ENCODE measurements at regions not wholly inside any gene's neighbourhood (a gene's known extent, or its start where the extent isn't known, plus 50 kb on each side); places are given as distances from the start of the nearest gene placed in this dataset.

DNA sequence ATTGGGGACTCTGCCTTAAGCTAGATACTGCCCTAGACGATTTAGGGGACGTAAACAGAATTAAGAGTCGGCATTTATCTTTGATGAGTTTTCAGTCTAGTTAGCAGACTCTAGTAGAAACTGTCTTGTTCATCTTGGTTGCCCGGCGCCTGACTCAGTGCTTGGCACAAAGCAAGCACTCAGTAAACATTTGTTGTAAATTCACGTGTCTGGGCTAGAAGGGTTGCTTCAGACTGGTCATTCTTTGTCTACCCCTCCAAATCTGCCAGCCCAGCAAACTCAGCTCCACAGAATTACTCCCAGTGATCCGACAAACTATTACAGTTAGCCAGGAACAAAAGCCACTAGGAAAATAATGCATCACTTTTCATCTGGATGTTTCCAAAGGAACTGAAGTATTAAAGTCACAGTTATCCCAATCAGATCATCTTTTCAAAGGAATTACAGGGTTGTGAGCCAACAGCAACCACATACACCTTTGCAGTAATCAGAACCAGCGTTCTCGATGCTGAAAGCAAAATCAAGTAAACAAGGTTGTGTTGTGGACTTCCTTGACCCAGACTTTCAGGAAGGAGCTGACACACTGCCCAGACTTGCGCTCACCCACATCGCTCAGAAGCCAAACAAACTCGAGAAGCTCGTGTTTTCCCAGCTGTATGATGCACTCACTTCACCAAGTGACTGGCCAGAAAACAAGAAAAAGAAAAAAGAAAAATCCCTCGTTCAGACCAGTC, 66.5 kb upstream of the GADD45A start:
- DNase-seq, result no peak

DNA sequence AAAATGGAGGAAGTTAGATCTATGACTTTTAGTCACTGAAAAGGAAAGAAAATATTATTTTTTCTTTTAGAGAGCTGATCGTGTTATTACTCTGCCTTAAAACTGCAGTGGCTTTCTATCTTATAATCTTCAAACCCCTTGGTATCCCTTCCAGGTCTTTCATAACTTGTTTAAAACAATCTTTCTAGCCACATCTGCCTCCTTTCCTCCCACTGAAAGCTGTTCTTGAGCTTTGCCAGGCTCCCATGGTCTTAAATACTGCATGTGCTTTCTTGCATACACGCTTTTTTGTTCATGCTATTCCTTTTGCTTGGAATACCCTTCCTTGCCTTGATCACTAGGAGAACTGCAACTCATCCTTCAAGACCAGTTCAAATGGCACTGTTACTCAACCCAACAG, 65.9 kb upstream of the GADD45A start:
- DNase-seq, result no peak

DNA sequence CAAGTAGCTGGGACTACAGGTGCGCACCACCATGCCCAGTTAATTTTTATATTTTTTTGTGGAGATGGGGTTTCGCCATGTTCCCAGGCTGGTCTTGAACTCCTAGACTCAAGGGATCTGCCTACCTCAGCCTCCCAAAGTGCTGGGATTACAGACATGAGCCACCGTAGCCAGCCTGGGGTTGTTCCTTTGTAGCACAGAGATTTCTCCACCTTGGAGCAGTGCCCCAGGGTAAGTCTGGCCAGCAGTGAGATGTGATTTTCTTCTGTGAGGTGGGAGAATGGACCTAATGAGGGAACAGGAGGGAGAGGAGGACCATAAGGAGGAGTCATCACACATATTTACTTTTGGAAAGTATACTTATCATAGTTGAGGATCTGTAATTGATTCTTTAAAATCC, 61.1 kb upstream of the GADD45A start:
- DNase-seq, result no peak

DNA sequence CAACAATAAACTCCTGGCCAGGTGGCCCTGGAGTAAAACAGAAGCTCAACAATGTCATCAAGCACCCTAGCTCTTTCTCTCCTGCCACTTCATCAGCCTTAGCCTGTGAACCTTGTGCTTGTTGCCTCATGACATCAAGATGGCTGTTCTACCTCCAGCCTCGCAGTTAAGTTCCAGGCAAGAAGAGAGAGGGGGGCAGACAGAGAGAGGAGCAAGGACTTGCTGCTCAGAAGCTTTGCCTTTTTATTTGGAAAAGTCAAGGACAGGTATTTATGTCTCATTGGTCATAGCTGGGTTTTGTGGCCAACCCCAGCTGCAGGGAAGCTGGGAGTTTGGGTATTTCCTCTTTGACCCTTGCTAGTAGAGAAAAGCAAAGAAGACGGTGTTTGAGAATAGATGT, 60.3 kb upstream of the GADD45A start:
- no peak for DNase-seq

DNA sequence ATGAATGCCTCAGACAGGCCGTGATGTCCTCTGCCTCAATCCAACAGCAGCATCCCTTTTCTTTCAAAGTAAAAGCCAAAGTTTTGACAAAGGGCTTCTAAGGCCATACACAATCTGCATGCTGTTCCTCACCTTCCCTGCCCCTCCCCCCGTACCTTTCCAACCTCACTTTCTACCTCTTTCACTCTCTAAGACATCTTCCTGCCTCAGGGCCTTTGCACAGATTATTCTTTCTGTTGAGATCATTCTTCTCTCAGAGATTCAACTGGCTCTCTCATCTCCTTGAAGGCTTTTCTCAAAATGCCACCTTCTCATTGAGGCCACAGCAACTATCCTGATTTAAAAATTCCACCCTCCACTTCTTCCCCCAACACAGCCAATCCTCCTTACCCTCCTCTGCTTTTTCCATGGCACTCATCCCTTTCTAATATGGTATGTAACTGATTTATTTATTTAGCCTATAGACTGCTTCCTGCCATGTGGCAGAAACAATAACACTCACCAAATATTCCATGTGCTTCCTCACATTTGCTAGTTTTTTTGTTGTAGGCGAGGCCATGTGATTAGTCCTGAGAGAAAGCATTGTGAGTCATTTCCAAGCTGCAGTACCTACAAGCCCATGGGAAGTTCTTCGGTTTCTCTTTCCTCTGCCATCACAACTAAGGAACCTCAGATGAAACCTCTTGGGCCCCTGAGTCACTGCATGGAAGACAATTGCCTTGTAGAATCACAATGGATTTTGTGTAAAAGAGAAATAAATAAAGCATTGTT, 58.7 kb upstream of the GADD45A start:
- DNase-seq, result peak; percentile 38 to 73

DNA sequence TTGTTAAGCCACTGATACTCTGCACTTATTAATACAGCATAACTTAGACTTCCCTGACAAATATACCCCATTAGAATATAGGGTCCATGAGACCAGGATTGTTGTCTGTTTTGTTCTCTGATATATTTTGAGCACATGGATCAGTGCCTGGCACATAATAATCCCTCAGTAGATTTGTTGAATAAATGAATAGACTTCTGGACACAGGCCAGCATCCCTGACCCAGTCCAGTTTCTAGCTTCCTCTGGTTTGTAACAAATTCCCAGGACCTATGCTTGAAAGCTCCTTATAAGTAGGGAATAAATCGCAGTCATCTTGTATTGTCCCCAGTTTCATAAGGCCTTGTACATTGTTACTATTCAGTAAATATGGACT, 58.2 kb upstream of the GADD45A start:
- DNase-seq, result no peak

DNA sequence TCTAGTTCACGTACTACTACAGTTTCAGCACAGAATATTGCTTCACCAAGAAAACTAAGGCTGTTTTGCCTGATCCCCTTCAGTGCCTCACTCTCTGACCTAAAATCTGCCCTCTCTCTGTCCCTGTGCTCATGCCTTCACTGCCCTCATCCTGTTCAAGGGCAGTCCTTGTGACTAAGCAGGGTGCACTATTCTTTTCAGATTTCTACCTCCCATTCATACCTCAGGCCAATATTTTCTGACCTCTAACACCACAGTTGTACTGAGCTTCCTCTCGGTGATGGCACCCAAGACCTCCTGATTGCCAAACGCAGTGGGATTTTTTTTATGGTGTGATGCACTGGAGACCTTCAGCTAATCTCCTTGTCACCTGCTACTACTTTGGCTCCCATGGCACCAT, 57.7 kb upstream of the GADD45A start:
- no peak for DNase-seq

DNA sequence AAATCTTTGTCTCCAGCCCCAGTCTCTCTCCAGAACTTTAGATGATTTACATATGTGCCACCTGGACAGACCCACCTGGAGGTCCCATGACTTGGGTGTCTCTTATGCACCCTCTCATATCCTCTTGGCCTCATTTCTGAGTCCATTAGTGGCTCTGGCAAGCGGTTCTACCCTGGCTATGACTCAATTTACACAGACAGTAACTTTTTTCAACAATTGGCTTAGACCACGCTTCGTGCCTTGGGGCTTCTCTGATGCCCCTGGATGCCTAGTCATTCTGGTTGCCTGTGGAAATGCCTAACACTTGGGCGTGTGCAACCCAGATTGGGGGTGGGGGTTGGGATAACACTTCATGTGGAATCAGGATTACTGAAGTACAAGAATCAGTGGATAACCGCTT, 57.1 kb upstream of the GADD45A start:
- no peak for DNase-seq

DNA sequence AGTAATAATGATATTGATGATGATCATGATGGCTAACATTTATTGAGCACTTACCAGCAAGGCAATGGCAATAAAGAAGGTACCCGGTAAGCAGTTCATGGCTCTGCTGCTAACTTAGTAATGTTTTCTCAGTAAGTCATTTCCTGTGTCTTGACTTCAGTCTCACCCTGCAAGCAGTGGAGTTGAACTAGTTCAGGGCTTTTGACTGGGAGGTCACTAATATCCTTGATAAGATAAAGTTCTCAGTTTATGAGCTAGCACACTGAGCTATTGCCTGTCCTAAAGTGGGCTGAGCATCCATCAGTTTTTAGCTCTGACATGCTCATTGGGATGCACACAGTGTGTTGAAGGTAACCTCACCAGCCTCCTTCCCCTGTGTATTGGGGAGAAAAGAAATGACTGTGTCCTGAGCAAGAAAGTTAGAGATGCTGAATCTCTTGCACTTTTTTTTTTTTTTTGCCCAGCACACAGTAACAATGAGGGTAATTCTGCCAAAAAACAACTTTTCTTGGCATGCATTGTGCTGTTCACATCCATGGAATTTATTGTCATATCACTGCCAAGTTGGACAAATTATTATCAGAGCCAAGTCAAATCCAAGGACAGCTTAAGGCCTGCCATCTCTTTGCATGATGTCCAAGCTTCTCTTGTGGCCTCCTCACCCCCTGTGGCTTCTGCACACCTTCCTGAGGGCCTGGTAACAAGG, 55.5 kb upstream of the GADD45A start:
- no peak for DNase-seq

DNA sequence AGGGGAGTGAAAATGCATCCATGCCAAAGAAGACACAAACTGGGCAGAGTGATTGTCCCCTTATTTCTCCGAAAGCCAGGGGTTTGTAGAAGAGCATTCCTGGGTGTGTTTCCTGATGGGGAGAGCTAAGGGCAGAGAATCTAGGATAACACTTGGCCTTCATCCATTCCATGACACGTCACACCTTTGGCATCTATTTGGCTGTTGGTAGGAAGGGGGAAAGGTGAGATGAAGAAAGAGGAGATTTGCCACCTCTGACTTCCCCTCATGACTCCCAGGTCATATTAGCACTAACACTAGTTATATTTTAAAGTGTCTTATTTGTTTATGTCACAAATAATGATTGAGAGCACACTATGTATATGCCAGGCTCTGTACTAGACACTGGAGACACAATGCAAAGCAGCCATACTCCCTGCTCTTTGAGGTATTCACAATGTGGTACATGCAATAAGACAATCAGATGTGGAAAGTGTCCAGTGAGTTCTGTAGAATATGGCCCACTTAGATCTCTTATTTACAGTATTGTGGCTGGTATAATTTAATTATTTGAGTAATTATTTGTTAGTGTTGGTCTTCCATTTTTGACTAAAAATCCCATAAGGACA, 54.5 kb upstream of the GADD45A start:
- no peak for DNase-seq

DNA sequence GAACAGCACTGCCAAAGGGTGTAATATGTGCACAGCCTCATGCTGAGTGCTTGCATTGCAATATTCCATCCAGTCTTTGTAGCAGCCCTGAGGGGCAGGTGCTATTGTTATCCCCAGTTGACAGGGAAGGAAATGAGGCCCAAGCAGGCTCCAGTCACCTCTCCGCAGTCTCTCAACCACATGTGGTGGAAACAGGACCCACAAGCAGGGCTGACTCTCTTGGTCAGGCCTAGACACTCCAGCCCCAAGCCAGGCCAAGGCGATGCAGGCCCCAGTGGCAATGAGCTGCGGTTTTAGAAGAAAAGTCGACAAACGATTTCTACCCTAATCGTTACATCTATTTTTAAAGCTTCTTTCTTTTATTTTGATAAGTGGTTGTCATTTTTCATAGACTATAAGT, 52.6 kb upstream of the GADD45A start:
- no peak for DNase-seq

DNA sequence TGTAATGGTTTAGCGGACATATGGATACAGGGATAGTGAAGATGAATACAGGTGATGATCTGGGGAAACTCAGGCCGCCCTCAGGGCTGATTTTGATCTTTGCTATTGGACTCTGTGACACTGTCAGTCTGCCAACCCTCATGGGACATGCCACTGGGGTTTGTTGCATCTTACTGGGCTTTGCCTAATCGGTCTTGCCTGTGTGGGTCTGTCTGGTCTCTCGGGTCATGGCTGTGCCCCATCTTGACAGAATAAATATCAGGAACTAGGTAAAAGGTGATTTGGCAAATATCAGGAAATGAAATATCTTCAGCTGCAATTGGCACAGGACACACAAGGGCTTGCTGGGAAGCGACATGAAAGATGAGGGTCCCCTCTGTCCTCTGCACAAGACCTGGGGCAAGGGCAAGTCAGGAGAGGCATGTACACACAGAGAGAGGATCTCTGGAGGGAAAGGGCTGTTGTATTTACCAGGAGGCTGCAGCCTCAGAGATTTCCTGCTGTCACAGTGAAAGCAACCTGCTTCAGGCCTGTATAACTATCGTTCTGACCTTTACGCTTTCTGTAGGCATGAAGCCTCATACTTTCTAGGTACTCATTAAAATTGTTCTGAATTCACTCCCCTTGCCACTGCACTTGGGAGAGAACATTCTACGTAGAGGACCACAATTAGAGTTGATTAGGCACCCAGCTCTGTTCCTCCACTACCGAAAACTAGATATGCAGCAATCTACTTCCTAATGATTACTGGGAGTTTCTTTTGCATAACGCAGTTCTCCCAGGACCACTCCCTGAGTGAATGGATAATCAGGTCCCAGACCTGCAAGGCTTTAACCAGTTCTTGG, 52.0 kb upstream of the GADD45A start:
- DNase-seq, result no peak

DNA sequence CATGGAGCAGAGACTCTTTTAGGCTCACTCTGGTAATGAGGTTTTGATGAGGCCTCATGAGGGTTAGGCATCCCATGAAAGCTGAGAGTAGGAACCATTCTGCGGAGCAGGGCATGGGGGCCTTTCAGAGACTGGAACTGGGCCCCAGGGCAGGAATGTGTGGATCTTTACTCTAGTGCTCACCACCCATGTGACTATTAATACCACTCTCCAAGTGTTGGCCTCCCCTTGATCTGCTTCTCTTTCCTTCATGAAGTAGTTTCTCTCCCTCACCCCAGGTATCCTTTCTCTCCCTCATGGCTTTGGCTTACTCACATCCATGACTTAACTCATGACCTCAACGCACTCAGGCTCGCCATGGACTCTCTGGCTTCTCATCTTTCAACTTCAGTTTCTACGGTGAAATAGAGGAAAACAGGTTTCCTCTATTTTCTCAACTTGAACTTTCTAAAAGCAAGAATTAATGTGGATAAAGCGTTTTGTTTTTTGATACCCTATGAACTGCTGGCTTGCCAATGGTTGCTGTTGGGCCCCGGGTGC, 50.5 kb upstream of the GADD45A start:
- DNase-seq, result no peak

DNA sequence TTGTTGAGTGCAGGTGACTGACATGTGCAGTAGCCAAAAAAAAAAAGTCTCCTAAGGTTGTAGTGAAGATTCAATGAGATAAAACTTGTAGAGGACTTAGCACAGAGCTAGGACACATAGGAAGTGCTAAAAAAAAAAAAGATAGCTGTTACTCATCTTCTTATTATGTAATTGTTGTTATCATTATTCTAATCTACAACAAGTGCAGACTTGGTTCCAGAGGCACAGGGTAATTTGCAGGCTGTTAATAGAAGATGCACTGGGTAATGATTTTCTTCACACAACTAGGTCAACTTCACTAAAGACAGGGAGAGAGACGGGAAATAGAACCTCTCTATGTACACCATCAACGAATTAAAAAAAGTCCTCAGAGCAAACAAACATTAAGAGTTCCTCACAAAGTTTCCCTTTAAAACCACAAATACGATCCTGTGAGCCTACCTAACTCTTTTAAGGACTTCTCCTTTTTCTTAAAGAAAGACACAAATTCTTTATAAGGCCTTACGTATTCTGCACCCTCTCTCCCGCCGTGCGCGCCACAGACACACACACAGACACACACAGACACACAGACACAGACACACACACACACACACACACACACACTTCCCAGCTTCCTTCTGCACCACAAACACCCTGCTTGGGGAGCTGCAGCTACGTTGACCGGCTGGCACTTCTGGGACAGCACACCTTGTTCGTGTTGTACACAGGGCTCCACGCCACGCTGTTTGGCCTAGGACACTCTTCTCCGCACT, 49.8 kb upstream of the GADD45A start:
- DNase-seq, result peak; percentile 19 to 25
